Ascending aorta (tissue), 2 donors: ENCODE measurements at regions not wholly inside any gene's neighbourhood (a gene's known extent, or its start where the extent isn't known, plus 50 kb on each side); places are given as distances from the start of the nearest gene placed in this dataset.

Source experiments
- DNase-seq, 2 donors: peaks; one replicate each; pipeline ENCODE4 v3.0.0-alpha.2; 2019; ENCODE audit warnings: low spot score in 2 of 2
- H3K27ac ChIP-seq, 2 donors: fragments of 200-600 bp; sonication (generic); one replicate each; pipeline ENCODE4 v1.5.1; 2016 to 2017; ENCODE audit warnings: mild to moderate bottlenecking in 1 of 2
- H3K27me3 ChIP-seq: fragments of 200-600 bp; sonication (generic); one replicate; pipeline ENCODE4 v1.5.1; 2017
- H3K36me3 ChIP-seq, 2 donors: fragments of 200-600 bp; sonication (generic); one replicate each; pipeline ENCODE4 v1.5.1; 2016
- H3K4me1 ChIP-seq, 2 donors: fragments of 200-600 bp; sonication (generic); one replicate each; pipeline ENCODE4 v1.5.1; 2016 to 2017; ENCODE audit warnings: mild to moderate bottlenecking in 1 of 2
- H3K4me3 ChIP-seq, 2 donors: fragments of 200-600 bp; sonication (generic); one replicate each; pipeline ENCODE4 v1.5.1; 2016 to 2017; ENCODE audit warnings: mild to moderate bottlenecking in 1 of 2
- H3K9me3 ChIP-seq, 2 donors: fragments of 200-600 bp; sonication (generic); one replicate each; pipeline ENCODE4 v1.5.1; 2016
- intact Hi-C: fragments of 100-400 bp; cut with DNase I; formaldehyde crosslinking; loops from one replicate; pipeline ENCODE4 v1.15.1; 2023
- TF ChIP-seq, protein P1 (sequence below), 3 experiments: fragments of 200-600 bp in 2 of 3; fragments of 450-650 bp in 1 of 3; sonication (generic) in 2 of 3; IDR thresholded peaks; one replicate each; pipeline ENCODE4 v1.5.1; 2016 to 2019; ENCODE audit warnings: antibody characterized with exemption in 3 of 3, mild to moderate bottlenecking in 1 of 3, moderate library complexity in 1 of 3

DNA sequence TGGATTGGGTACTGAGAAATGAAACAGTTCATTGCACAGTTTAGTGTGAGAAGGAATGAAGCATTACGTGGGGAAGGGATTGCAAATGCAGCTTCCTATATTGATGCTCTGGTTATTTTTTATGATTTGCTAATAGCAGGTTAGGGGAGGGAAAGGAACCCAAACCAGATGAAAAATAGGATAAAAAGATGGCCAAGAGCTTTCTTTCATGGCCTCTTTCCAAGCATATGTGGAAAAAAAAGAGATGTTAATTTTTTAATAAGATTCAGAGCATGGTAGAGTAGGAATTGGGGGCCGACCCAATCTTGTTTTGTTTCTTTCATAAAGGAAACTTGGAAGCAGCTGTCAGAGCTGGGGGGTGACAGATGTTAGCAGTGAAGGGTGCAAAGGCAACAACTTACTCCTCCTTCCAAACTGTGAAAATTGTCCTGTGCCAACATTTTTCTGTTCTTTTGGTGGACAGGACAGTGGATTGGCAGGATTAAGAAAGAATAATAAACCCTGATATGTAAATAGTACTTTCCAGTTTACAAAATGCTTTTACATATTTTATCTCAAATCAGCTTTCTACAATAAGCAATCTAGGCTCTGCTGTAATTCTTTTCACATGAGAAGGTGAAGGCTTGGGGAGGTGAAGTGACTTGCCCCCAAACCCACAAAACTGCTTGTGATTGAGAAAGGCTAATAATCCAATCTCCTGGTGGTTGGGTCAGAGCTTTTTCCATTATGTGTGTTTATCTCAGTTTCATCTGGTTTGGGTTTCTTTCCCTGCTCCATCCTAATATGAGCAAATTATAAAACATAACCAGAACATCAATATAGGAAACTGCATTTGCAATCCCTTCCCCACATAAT, 270.1 kb downstream of the ETAA1 start:
- Histone ChIP-seq H3K9me3 (no peaks in the 10 kb centered on the region), H3K27ac (peak overlapping the region; percentile 73 to 78), H3K4me3 (no peak overlapping the region), H3K4me1 (peaks cover 0 to 23% of the 10 kb centered on the region in 2 donors), H3K36me3 (no peaks in the 10 kb centered on the region), H3K27me3 (no peaks in the 10 kb centered on the region)
- TF ChIP-seq, protein P1, sequence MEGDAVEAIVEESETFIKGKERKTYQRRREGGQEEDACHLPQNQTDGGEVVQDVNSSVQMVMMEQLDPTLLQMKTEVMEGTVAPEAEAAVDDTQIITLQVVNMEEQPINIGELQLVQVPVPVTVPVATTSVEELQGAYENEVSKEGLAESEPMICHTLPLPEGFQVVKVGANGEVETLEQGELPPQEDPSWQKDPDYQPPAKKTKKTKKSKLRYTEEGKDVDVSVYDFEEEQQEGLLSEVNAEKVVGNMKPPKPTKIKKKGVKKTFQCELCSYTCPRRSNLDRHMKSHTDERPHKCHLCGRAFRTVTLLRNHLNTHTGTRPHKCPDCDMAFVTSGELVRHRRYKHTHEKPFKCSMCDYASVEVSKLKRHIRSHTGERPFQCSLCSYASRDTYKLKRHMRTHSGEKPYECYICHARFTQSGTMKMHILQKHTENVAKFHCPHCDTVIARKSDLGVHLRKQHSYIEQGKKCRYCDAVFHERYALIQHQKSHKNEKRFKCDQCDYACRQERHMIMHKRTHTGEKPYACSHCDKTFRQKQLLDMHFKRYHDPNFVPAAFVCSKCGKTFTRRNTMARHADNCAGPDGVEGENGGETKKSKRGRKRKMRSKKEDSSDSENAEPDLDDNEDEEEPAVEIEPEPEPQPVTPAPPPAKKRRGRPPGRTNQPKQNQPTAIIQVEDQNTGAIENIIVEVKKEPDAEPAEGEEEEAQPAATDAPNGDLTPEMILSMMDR (IDR thresholded peaks at IDR 0.05) = no peak
- DNase-seq = no peak
- intact Hi-C loops = loop anchor here (10.0 kb wide), 2 partner anchors 272 to 832 kb away; partner anchors contain the start of gene ETAA1

DNA sequence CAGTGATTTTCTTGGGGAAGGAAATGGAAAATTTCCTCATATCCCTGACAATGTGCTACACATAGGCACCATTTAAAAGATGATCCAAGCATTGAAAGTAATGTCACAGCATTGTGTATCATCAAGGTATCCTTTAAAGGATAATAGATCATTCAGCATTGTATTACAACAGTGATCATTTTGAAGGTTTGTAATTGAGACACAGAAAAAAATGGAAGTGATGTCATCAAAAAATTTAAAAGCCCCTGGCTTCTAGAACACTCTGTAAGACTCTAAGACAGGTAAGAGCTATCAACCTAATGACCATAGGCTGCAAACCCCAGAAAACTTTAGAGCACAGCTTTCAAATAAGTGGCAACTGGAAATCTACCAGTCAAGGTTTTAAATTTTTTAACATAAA, 271.4 kb downstream of the ETAA1 start:
- Histone ChIP-seq H3K4me3 (no peak overlapping the region), H3K27me3 (no peaks in the 10 kb centered on the region), H3K4me1 (peaks cover 0 to 23% of the 10 kb centered on the region in 2 donors), H3K36me3 (no peaks in the 10 kb centered on the region), H3K27ac (no peak overlapping the region), H3K9me3 (no peaks in the 10 kb centered on the region)
- TF ChIP-seq, protein P1 (IDR thresholded peaks at IDR 0.05) = no peak
- no peak for DNase-seq
- intact Hi-C loops = loop anchor here (10.0 kb wide), 2 partner anchors 274 to 834 kb away; partner anchors contain the start of gene ETAA1

DNA sequence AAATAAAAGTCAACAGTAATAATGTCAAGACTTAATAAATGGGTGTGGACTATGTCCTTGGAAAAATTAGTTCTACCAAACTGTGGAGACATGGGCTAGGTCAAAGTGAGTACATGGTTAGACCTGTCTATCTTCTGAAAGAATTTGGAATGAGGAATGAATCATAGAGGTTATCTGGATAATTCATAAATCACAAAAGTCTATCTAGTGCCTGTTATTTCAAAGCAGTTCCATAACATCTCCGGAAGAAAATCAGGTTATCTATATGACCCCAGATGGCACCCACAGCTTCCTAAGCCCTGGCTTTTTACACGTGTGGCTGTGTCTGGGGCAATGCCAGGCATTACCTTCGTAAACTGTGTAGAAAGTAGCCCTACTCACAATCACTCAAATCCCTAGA, 272.0 kb downstream of the ETAA1 start:
- intact Hi-C loops = loop anchor here (10.0 kb wide), 2 partner anchors 274 to 834 kb away; partner anchors contain the start of gene ETAA1
- H3K9me3 ChIP-seq = no peaks in the 10 kb centered on the region
- no peaks in the 10 kb centered on the region for H3K36me3 ChIP-seq
- TF ChIP-seq, protein P1 (IDR thresholded peaks at IDR 0.05) = no peak
- peaks cover 0 to 19% of the 10 kb centered on the region in 2 donors for H3K4me1 ChIP-seq
- H3K4me3 ChIP-seq = no peak overlapping the region
- H3K27ac ChIP-seq = no peak overlapping the region
- no peaks in the 10 kb centered on the region for H3K27me3 ChIP-seq
- no peak for DNase-seq

DNA sequence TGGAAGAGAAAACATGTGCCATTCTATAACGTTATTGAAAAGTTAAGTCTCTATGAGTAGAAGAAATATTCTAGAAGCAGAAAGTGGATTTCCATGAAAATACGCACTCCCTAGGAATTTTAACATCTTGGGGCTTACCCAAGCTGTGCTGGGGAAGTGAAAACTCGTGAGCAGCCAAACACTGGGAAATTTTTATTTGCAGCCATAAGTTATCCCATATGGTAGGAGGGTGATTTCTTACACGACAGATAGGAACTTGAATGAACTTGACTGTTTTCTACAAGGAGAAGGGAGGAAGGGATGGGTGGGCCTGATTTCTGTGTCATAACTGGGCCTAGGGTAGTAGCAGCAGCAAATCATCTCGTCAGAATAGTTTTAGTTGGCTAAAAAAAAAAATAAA, 272.6 kb downstream of the ETAA1 start:
- Histone ChIP-seq H3K9me3 (no peaks in the 10 kb centered on the region), H3K27ac (no peak overlapping the region), H3K36me3 (no peaks in the 10 kb centered on the region), H3K4me3 (no peak overlapping the region), H3K27me3 (no peaks in the 10 kb centered on the region), H3K4me1 (peaks cover 0 to 17% of the 10 kb centered on the region in 2 donors)
- TF ChIP-seq, protein P1 (IDR thresholded peaks at IDR 0.05) = no peak
- DNase-seq = no peak
- intact Hi-C loops = loop anchor here (10.0 kb wide), 2 partner anchors 275 to 835 kb away; partner anchors contain the start of gene ETAA1

DNA sequence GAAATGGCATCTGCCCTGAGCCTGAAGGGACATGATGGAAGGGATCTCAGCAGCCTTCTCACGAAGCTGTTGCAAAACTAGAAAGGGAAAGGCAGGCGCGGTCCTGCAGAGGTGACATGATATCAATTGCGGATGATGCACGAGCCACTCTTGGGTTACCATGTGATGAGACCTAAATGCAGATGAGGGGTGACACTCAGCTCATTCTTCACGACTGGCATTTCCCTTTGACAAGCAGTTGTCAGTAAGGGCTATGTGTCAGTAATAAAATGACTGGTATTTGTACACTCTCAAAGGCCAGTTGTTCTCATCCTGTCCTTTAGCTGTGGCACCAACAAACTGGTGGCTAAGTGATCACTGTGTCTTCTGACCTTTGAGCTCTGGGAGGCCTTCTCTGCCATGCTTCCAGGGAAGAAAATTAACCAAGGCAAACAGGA, 273.6 kb downstream of the ETAA1 start:
- intact Hi-C loops = no loop called here
- Histone ChIP-seq H3K27ac (no peak overlapping the region), H3K4me3 (no peak overlapping the region), H3K9me3 (no peaks in the 10 kb centered on the region), H3K27me3 (no peaks in the 10 kb centered on the region), H3K4me1 (peaks cover 0 to 16% of the 10 kb centered on the region in 2 donors), H3K36me3 (no peaks in the 10 kb centered on the region)
- no peak for DNase-seq
- TF ChIP-seq, protein P1 (IDR thresholded peaks at IDR 0.05) = no peak
